KMS-11 (cell line): ENCODE measurements at regions not wholly inside any gene's neighbourhood (a gene's known extent, or its start where the extent isn't known, plus 50 kb on each side); places are given as distances from the start of the nearest gene placed in this dataset.

ENCODE experiments used
- H2AFZ ChIP-seq: fragments of 200-600 bp; sonication (generic); 2 replicates; pipeline ENCODE4 v1.6.1; 2016; ENCODE audit warnings: antibody characterized with exemption, mixed run types, low read depth
- H3K27ac ChIP-seq: fragments of 200-600 bp; sonication (generic); 2 replicates; pipeline ENCODE4 v1.6.1; 2016; ENCODE audit warnings: mild to moderate bottlenecking, mixed run types
- H3K27me3 ChIP-seq: fragments of 200-600 bp; sonication (generic); 2 replicates; pipeline ENCODE4 v1.6.1; 2017; ENCODE audit warnings: mild to moderate bottlenecking, low read depth, mixed run types, moderate library complexity; ENCODE audit not compliant: insufficient read depth
- H3K36me3 ChIP-seq: fragments of 200-600 bp; sonication (generic); 2 replicates; pipeline ENCODE4 v1.6.1; 2017; ENCODE audit warnings: mild to moderate bottlenecking, mixed run types; ENCODE audit not compliant: insufficient read depth
- H3K4me1 ChIP-seq: fragments of 200-600 bp; sonication (generic); 2 replicates; pipeline ENCODE4 v1.6.1; 2016; ENCODE audit warnings: mild to moderate bottlenecking, low read depth, mixed run types; ENCODE audit not compliant: poor library complexity, severe bottlenecking
- H3K4me2 ChIP-seq: fragments of 200-600 bp; sonication (generic); 2 replicates; pipeline ENCODE4 v1.7.0; 2016; ENCODE audit warnings: mild to moderate bottlenecking, mixed run types
- H3K4me3 ChIP-seq: fragments of 200-600 bp; sonication (generic); IDR thresholded peaks from 2 replicates; pipeline ENCODE4 v1.6.1; 2017; ENCODE audit warnings: low read depth, low read length, mixed read lengths; ENCODE audit not compliant: insufficient read depth
- H3K79me2 ChIP-seq: fragments of 200-600 bp; sonication (generic); 2 replicates; pipeline ENCODE4 v1.6.1; 2016; ENCODE audit warnings: low read depth, mixed run types; ENCODE audit not compliant: insufficient read depth
- H3K9ac ChIP-seq: fragments of 200-600 bp; sonication (generic); 2 replicates; pipeline ENCODE4 v1.6.1; 2016; ENCODE audit warnings: mild to moderate bottlenecking, mixed run types
- H4K20me1 ChIP-seq: fragments of 200-600 bp; sonication (generic); 2 replicates; pipeline ENCODE4 v1.6.1; 2016; ENCODE audit warnings: mild to moderate bottlenecking, mixed run types; ENCODE audit not compliant: insufficient read depth
- CTCF ChIP-seq: fragments of 200-600 bp; sonication (generic); conservative IDR thresholded peaks from 2 replicates; pipeline ENCODE4 v1.6.1; 2017; ENCODE audit warnings: low read depth, mild to moderate bottlenecking, antibody characterized with exemption, low read length, moderate library complexity, mixed read lengths

GRCh38 chr1:38267037-38268036 is 220.7 kb upstream of the POU3F1 start:
- H3K4me3 ChIP-seq: no peak overlapping the region
- no peaks in the 10 kb centered on the region for H3K36me3 ChIP-seq
- H3K4me1 ChIP-seq: no peaks in the 10 kb centered on the region
- H3K79me2 ChIP-seq: no peaks in the 10 kb centered on the region
- no peak overlapping the region for H2AFZ ChIP-seq
- TF ChIP-seq CTCF: no peak
- H3K4me2 ChIP-seq: no peak overlapping the region
- peaks cover 4% of the 10 kb centered on the region; the same call in 1 of the 2 replicates for H3K27me3 ChIP-seq
- H3K27ac ChIP-seq: no peak overlapping the region
- no peak overlapping the region for H3K9ac ChIP-seq
- H4K20me1 ChIP-seq: no peaks in the 10 kb centered on the region

GRCh38 chr1:38266197-38266520 is 219.6 kb upstream of the POU3F1 start:
- Histone ChIP-seq H3K27me3 (peaks cover 4% of the 10 kb centered on the region; the same call in 1 of the 2 replicates), H3K36me3 (no peaks in the 10 kb centered on the region), H3K4me2 (no peak overlapping the region), H4K20me1 (no peaks in the 10 kb centered on the region), H3K9ac (no peak overlapping the region), H3K4me3 (no peak overlapping the region), H3K79me2 (no peaks in the 10 kb centered on the region), H3K4me1 (no peaks in the 10 kb centered on the region), H2AFZ (no peak overlapping the region), H3K27ac (no peak overlapping the region)
- no peak for TF ChIP-seq CTCF

- Histone ChIP-seq H3K79me2 (no peaks in the 10 kb centered on the region), H3K4me3 (no peak overlapping the region), H3K4me2 (no peak overlapping the region), H3K9ac (no peak overlapping the region), H4K20me1 (no peaks in the 10 kb centered on the region), H3K4me1 (no peaks in the 10 kb centered on the region), H3K27me3 (no peaks in the 10 kb centered on the region; the same call in 1 of the 2 replicates), H3K27ac (no peak overlapping the region), H3K36me3 (no peaks in the 10 kb centered on the region), H2AFZ (no peak overlapping the region)
- TF ChIP-seq CTCF: no peak
These were observed 219.0 kb upstream of the POU3F1 start for GRCh38 chr1:38265293-38266196.

DNA sequence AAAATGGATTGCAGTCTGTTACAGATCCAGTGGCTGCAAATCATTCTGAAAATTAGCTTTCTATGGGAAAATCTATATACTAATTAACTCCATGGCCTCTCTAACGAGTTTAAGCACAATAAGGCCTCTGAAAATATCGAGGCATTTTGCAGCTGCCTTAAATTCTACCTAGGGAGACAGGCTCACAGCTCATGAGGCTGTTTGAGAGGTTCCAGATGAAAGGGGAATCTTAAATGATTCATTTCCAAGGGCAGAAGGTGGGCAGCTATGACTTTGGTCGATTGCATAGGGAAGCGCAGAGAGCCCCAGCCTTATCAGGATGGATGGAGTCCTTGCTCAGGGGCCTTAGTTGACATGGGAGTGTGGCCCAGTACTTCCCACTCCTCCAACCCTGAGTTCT is 216.8 kb upstream of the POU3F1 start:
- no peak for TF ChIP-seq CTCF
- Histone ChIP-seq H3K4me1 (no peaks in the 10 kb centered on the region), H4K20me1 (no peaks in the 10 kb centered on the region)

More for the DNA sequence above, 216.8 kb upstream of the POU3F1 start:
- Histone ChIP-seq H3K27me3 (no peaks in the 10 kb centered on the region), H3K27ac (no peak overlapping the region), H3K79me2 (no peaks in the 10 kb centered on the region), H3K4me2 (no peak overlapping the region), H3K4me3 (no peak overlapping the region), H2AFZ (no peak overlapping the region), H3K9ac (no peak overlapping the region), H3K36me3 (no peaks in the 10 kb centered on the region)
